Keratinocyte (primary cell): ENCODE measurements at regions not wholly inside any gene's neighbourhood (a gene's known extent, or its start where the extent isn't known, plus 50 kb on each side); places are given as distances from the start of the nearest gene placed in this dataset.

Source experiments
- DNase-seq: peaks from one replicate; pipeline ENCODE4 v3.0.0-alpha.2; 2011; ENCODE audit warnings: low read depth, missing footprints, low spot score
- FAIRE-seq: peaks from 2 replicates; lab custom pipeline; 2011; peaks lifted over from hg19 to GRCh38; lab: Jason Lieb, UNC
- H2AFZ ChIP-seq: 2 replicates; pipeline ENCODE4 v1.6.0; 2012; ENCODE audit warnings: low read length, control low read depth, inconsistent platforms; ENCODE audit not compliant: control insufficient read depth
- H3K27ac ChIP-seq: 2 replicates; pipeline ENCODE4 v1.5.1; 2011; ENCODE audit warnings: low read length; ENCODE audit not compliant: control insufficient read depth, insufficient read depth
- H3K27me3 ChIP-seq: 3 replicates; pipeline ENCODE4 v1.6.0; 2011; ENCODE audit warnings: low read length; ENCODE audit not compliant: control insufficient read depth, insufficient read depth; ENCODE audit errors: extremely low read depth
- H3K36me3 ChIP-seq, 2 experiments: 2 replicates in 1 of 2; 3 replicates in 1 of 2; pipeline ENCODE4 v1.5.1; 2011; ENCODE audit warnings: low read length in 2 of 2, mild to moderate bottlenecking in 1 of 2; ENCODE audit not compliant: control insufficient read depth in 2 of 2, insufficient read depth in 2 of 2; ENCODE audit errors: extremely low read depth in 1 of 2
- H3K4me1 ChIP-seq: 3 replicates; pipeline ENCODE4 v1.5.1; 2011; ENCODE audit warnings: low read length; ENCODE audit not compliant: control insufficient read depth, insufficient read depth; ENCODE audit errors: extremely low read depth
- H3K4me2 ChIP-seq: 3 replicates; pipeline ENCODE4 v1.6.0; 2011; ENCODE audit warnings: low read depth, low read length; ENCODE audit not compliant: control insufficient read depth, insufficient read depth; ENCODE audit errors: extremely low read depth
- H3K4me3 ChIP-seq, 3 experiments: fragments of 200-600 bp in 1 of 3; sonication (generic) in 1 of 3; 2 replicates in 2 of 3; 3 replicates in 1 of 3; pipeline ENCODE4 v1.5.1; 2011 to 2016; ENCODE audit warnings: low read length in 3 of 3, mild to moderate bottlenecking in 3 of 3, control low read depth in 2 of 3, inconsistent platforms in 1 of 3, low read depth in 1 of 3, mixed read lengths in 1 of 3, mixed run types in 1 of 3, moderate library complexity in 1 of 3; ENCODE audit not compliant: control insufficient read depth in 2 of 3, insufficient read depth in 2 of 3; ENCODE audit errors: extremely low read depth in 1 of 3
- H3K79me2 ChIP-seq: 2 replicates; pipeline ENCODE4 v1.6.0; 2012; ENCODE audit warnings: low read length; ENCODE audit not compliant: control insufficient read depth, insufficient read depth
- H3K9ac ChIP-seq: 3 replicates; pipeline ENCODE4 v1.6.0; 2011; ENCODE audit warnings: low read length; ENCODE audit not compliant: control insufficient read depth, insufficient read depth; ENCODE audit errors: extremely low read depth
- H3K9me1 ChIP-seq: 3 replicates; pipeline ENCODE4 v1.6.0; 2011; ENCODE audit warnings: low read length; ENCODE audit not compliant: control insufficient read depth, insufficient read depth; ENCODE audit errors: extremely low read depth
- H3K9me3 ChIP-seq: 2 replicates; pipeline ENCODE4 v1.5.1; 2012; ENCODE audit warnings: low read depth, low read length; ENCODE audit not compliant: control insufficient read depth
- H4K20me1 ChIP-seq: 3 replicates; pipeline ENCODE4 v1.6.0; 2011; ENCODE audit warnings: low read length; ENCODE audit not compliant: control insufficient read depth, insufficient read depth; ENCODE audit errors: extremely low read depth
- CTCF ChIP-seq, 3 experiments: IDR thresholded peaks in 1 of 3; conservative IDR thresholded peaks in 1 of 3; optimal IDR thresholded peaks in 1 of 3; 2 replicates in 2 of 3; 3 replicates in 1 of 3; pipeline versions ENCODE3 to v1.5.1; 2011; ENCODE audit warnings: low read length in 3 of 3, mild to moderate bottlenecking in 3 of 3, moderate library complexity in 2 of 3, control low read depth in 1 of 3, inconsistent platforms in 1 of 3; ENCODE audit not compliant: insufficient read depth in 2 of 3; ENCODE audit errors: extremely low read depth in 1 of 3
- EZH2 ChIP-seq: IDR thresholded peaks from one replicate; pipeline ENCODE4 v1.6.1; 2012; ENCODE audit warnings: inconsistent platforms, mild to moderate bottlenecking, low read length, moderate library complexity
- dilution Hi-C: fragments of 300-500 bp; cut with MboI; formaldehyde crosslinking; loops from one replicate; pipeline ENCODE4 v1.7.0; 2020; ENCODE audit warnings: low sequenced_read_pairs; ENCODE audit not compliant: extremely low pct_ligation_motif_present

DNA sequence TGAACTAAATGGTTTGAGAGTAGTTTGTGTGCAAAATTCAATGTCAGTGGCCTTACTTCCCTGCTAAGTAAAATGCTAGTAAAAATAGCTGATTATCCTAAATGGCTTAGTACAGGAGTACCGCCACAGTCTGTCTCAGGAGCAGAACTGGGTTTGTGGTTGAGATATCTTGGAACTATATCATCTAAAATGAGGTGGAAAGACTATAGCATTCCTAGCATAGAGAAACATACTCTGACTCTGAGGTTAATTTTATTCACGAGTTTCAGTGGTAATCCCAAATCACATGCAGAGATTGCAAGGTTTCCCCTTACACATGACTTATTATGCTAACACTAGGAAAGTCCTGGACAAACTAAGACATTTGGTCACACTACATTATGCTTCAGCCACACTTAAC lies 70.4 kb downstream of the OR13H1 start:
- DNase-seq (no peak), FAIRE-seq (no peak)
- Histone ChIP-seq H3K4me1 (no peaks in the 10 kb centered on the region), H3K79me2 (no peaks in the 10 kb centered on the region), H3K9me1 (no peaks in the 10 kb centered on the region), H3K4me3 (no peak overlapping the region), H3K4me2 (no peak overlapping the region), H3K27ac (no peak overlapping the region), H3K9ac (no peak overlapping the region), H3K9me3 (no peaks in the 10 kb centered on the region), H2AFZ (no peak overlapping the region), H4K20me1 (no peaks in the 10 kb centered on the region), H3K36me3 (no peaks in the 10 kb centered on the region), H3K27me3 (no peaks in the 10 kb centered on the region)
- TF ChIP-seq EZH2 (no peak), CTCF (optimal IDR thresholded peaks at IDR 0.05 in 1 of 3, IDR thresholded peaks at IDR 0.05 in 1 of 3, conservative IDR thresholded peaks at IDR 0.05 in 1 of 3; ENCODE audit: extremely low read depth in 1 of 3, insufficient read depth in 2 of 3, low read length in 3 of 3) (no peak)
- dilution Hi-C loops = no loop called here

GRCh38 chrX:131617182-131617581 lies 73.3 kb downstream of the OR13H1 start:
- H3K27ac ChIP-seq = no peak overlapping the region
- no peaks in the 10 kb centered on the region for H3K79me2 ChIP-seq
- no peaks in the 10 kb centered on the region for H3K4me1 ChIP-seq
- no peak for FAIRE-seq
- no peak for DNase-seq
- no peaks in the 10 kb centered on the region for H3K9me1 ChIP-seq
- TF ChIP-seq CTCF (optimal IDR thresholded peaks at IDR 0.05 in 1 of 3, IDR thresholded peaks at IDR 0.05 in 1 of 3, conservative IDR thresholded peaks at IDR 0.05 in 1 of 3; ENCODE audit: extremely low read depth in 1 of 3, insufficient read depth in 2 of 3, low read length in 3 of 3) = no peak
- TF ChIP-seq EZH2 = no peak
- H3K4me2 ChIP-seq = no peak overlapping the region
- no peak overlapping the region for H3K9ac ChIP-seq
- no peaks in the 10 kb centered on the region for H4K20me1 ChIP-seq
- H3K9me3 ChIP-seq = no peaks in the 10 kb centered on the region
- dilution Hi-C loops = no loop called here
- no peak overlapping the region for H3K4me3 ChIP-seq
- no peaks in the 10 kb centered on the region for H3K36me3 ChIP-seq
- H3K27me3 ChIP-seq = no peaks in the 10 kb centered on the region
- H2AFZ ChIP-seq = no peak overlapping the region
